Activated T-helper 17 cell treated with anti-CD3 and anti-CD28 coated beads, Interleukin-2, amount 50 U/mL, for 72 hours (primary cell): ENCODE measurements at regions not wholly inside any gene's neighbourhood (a gene's known extent, or its start where the extent isn't known, plus 50 kb on each side); places are given as distances from the start of the nearest gene placed in this dataset.
A peak's percentile ranks its signal among the peaks of the same experiment; 100 is the strongest.
"Not testable (repeated sequence)": the region's sequence is repeated elsewhere in the genome, so short reads cannot be mapped to it uniquely, and the experiment has no call there.

Experiments
- ATAC-seq: fragments of 150-1000 bp; cut with Tn5 transposase; replicated peaks from 2 replicates; pipeline ENCODE4 v1.10.0; 2021; ENCODE audit warnings: mild to moderate bottlenecking, moderate library complexity
- H3K27ac Mint-ChIP-seq: one replicate; pipeline ENCODE4 v1.8.0; 2022; ENCODE audit warnings: mixed read lengths
- H3K27me3 Mint-ChIP-seq: one replicate; pipeline ENCODE4 v1.8.0; 2022; ENCODE audit warnings: mixed read lengths
- H3K36me3 Mint-ChIP-seq: one replicate; pipeline ENCODE4 v1.8.0; 2022; ENCODE audit warnings: low read depth, mild to moderate bottlenecking, mixed read lengths
- H3K4me1 Mint-ChIP-seq: one replicate; pipeline ENCODE4 v1.8.0; 2022; ENCODE audit warnings: mixed read lengths
- H3K4me3 Mint-ChIP-seq: one replicate; pipeline ENCODE4 v1.8.0; 2022; ENCODE audit warnings: mild to moderate bottlenecking, mixed read lengths
- H3K9me3 Mint-ChIP-seq: one replicate; pipeline ENCODE4 v1.8.0; 2022; ENCODE audit warnings: mixed read lengths

DNA sequence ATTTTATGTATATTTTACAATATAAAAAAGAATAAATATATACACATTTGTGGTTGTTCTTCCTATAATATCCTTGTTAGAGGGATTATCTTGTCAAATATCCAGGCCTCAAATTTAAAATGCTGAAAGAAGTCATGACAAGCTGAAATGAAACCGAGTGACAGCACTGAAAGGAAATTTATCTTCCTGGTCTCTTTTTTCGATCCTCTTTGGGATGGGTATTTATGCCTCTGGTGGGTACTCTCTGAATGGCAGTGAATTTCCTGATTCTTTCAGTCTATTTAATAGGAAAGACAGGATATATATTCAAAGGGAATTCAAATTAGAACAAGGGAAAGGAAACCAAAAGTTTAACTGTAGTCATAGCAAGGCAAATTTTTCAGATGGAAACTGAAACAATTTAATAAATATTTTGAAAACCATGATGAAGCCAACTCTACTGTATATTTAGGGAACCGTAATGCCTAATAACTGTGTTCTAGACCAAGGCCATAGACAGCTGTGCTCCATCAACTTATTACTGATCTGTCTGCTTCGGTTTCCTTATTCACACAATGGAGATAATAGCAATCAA, 97.9 kb downstream of the DLEU7 start:
- Mint-ChIP-seq H3K36me3 (no peaks in the 10 kb centered on the region), H3K27ac (no peak overlapping the region), H3K4me3 (no peak overlapping the region), H3K4me1 (peaks cover 5% of the 10 kb centered on the region), H3K27me3 (no peaks in the 10 kb centered on the region), H3K9me3 (no peaks in the 10 kb centered on the region)
- no peak for ATAC-seq

DNA sequence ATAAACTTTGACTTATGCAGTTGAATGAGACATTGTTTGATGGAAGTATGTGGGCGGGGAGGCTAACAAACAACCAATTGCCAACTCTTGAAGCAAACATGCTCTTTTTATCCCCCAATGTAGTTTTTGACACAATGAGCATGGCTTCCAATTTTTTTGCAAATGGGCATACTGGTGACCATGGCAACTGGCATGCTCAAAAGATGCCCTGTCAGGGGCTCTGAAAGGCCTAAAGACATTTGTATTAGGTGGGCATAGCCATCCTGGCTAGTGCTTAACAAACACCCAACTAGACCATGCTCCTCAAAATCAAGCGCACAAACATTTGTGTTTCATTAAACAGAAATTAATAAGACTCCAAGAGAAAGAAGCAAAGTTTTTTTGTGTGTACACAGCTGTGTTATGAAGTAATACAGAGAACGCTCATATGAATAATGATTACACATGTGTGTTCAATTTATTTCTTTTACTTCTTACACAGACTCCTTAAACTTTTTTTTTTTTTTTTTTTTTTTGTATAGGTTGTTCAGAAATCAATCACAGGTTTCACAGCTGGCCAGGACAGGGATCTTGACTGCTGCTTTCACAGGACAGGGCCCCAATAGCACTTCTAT, 95.6 kb downstream of the DLEU7 start:
- H3K27ac Mint-ChIP-seq: no peak overlapping the region
- H3K4me3 Mint-ChIP-seq: no peak overlapping the region
- peaks cover 3% of the 10 kb centered on the region for H3K4me1 Mint-ChIP-seq
- ATAC-seq: no peak
- no peaks in the 10 kb centered on the region for H3K36me3 Mint-ChIP-seq
- H3K9me3 Mint-ChIP-seq: no peaks in the 10 kb centered on the region
- peaks cover 3% of the 10 kb centered on the region for H3K27me3 Mint-ChIP-seq

DNA sequence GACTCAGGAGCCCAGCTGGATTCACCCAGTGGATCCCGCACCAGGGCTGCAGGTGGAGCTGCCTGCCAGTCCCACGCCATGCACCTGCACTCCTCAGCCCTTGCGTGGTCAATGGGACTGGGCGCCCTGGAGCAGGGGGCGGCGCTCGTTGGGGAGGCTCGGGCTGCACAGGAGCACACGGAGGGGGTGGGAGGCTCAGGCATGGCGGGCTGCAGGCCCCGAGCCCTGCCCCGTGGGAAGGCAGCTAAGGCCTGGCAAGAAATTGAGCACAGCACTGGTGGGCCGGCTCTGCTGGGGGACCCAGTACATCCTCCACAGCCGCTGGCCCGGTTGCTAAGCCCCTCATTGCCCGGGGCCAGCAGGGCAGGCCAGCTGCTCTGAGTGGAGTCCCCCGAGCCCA, 90.3 kb downstream of the DLEU7 start:
- H3K36me3 Mint-ChIP-seq, H3K27me3 Mint-ChIP-seq, H3K27ac Mint-ChIP-seq, ATAC-seq, H3K9me3 Mint-ChIP-seq, H3K4me1 Mint-ChIP-seq, H3K4me3 Mint-ChIP-seq: not testable (repeated sequence)

DNA sequence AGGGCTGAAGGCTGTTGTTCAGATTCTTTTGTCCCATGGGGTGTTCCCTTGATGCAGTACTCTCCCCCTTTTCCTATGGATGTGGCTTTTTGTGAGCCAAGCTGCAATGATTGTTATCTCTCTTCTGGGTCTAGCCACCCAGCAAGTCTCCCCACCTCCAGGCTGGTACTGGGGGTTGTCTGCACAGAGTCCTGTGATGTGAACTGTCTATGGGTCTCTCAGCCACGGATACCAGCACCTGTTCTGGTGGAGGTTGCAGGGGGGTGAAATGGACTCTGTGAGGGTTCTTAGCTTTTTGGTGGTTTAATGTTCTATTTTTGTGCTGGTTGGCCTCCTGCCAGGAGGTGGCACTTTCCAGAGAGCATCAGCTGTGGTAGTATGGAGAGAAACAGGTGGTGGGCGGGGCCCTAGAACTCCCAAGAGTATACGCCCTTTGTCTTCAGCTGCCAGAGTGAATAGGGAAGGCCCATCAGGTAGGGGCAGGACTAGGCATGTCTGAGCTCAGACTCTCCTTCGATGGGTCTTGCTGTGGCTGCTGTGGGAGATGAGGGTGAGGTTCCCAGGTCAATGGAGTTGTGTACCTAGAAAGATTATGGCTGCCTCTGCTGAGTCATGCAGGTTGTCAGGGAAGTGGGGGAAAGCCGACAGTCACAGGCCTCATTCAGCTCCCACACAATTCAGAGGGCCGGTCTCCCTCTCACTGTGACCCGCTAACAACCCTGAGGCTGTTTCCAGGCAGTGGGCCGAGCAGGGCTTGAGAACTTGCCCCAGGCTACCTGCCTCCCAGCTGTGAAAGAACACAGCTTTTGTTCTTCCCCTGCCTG, 87.4 kb downstream of the DLEU7 start:
- H3K27me3 Mint-ChIP-seq, H3K4me1 Mint-ChIP-seq, H3K36me3 Mint-ChIP-seq, H3K9me3 Mint-ChIP-seq, H3K27ac Mint-ChIP-seq, H3K4me3 Mint-ChIP-seq, ATAC-seq: not testable (repeated sequence)

DNA sequence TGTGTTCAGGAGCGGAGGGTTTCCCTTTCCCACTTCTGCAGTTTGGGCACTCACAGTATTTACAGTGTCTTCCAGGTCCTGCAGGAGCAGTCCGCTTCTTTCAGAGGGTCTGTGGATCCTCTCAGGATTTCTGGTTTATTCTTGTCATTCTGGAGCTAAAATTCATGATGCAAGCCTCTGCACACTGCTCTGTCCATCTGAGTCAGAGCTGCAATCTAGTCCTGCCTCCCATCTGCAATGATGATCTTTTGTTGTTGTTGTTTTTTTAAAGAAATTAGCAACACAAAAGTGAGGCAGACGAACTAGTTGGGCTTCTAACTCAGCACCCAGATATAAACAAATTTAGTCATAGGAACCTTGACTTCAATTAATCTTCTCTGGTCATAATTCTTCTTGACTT, 86.5 kb downstream of the DLEU7 start:
- H3K4me1 Mint-ChIP-seq: peaks cover 11% of the 10 kb centered on the region
- H3K36me3 Mint-ChIP-seq: no peaks in the 10 kb centered on the region
- no peaks in the 10 kb centered on the region for H3K9me3 Mint-ChIP-seq
- ATAC-seq: no peak
- H3K27me3 Mint-ChIP-seq: no peaks in the 10 kb centered on the region
- H3K4me3 Mint-ChIP-seq: no peak overlapping the region
- no peak overlapping the region for H3K27ac Mint-ChIP-seq

DNA sequence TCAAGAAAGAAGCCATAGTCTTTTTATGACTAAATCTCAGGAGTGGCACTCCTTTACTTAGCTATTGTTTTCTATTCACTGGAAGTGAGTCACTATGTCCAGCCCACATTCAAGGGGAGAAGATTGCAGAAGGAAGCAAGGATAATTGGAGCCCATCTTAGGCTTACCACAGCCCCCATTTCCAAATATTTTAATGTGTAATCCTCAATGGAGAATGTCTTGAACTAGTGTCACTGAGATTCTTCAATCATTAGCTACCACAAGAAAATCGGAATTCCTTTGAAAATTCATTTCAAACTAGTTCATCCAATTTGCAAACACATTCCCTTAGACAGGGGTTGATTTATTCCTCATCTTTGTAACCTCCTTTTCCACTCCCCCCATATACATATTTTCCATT, 84.7 kb downstream of the DLEU7 start:
- no peak overlapping the region for H3K27ac Mint-ChIP-seq
- no peaks in the 10 kb centered on the region for H3K9me3 Mint-ChIP-seq
- H3K27me3 Mint-ChIP-seq: no peaks in the 10 kb centered on the region
- ATAC-seq: peak; percentile 32
- H3K36me3 Mint-ChIP-seq: no peaks in the 10 kb centered on the region
- H3K4me1 Mint-ChIP-seq: peaks cover 11% of the 10 kb centered on the region
- H3K4me3 Mint-ChIP-seq: no peak overlapping the region

DNA sequence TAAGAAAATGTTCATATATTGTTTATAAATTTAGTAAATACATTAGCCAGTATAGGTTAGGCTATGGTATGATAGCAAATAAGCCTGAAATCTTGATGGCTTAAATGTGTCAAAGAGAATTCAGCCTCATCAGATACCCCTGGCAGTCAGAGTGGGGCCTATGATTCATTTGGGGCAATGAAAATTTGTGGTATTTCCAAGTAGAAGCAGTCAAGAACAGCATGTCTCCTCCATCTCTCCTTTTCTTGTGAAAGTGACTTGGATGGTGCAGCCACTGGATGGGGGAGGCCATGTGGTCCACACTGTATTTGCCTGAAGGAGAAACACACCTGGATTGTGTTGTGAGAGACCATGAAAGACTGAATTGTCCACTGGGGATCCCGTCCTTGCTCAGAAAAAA, 82.7 kb downstream of the DLEU7 start:
- Mint-ChIP-seq H3K27ac (no peak overlapping the region), H3K4me3 (no peak overlapping the region), H3K27me3 (no peaks in the 10 kb centered on the region), H3K9me3 (no peaks in the 10 kb centered on the region), H3K36me3 (no peaks in the 10 kb centered on the region), H3K4me1 (peaks cover 10% of the 10 kb centered on the region)
- ATAC-seq: peak; percentile 63

DNA sequence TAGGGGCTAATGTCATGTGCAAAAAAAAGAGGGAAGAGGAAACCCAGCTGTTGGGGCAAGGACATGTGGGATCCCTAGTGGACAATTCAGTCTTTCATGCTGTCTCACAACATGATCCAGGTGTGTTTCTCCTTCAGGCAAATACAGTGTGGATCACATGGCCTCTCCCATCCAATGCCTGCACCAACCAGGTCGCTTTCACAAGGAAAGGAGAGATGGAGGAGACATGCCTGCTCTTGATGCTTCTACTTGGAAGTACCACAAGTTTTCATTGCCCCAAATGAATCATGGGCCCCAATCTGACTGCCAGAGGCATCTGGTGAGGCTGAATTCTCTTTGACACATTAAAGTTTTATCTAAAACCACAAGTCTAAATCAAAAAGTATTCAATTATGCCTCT, 82.1 kb downstream of the DLEU7 start:
- H3K4me1 Mint-ChIP-seq: peaks cover 5% of the 10 kb centered on the region
- H3K36me3 Mint-ChIP-seq: no peaks in the 10 kb centered on the region
- H3K4me3 Mint-ChIP-seq: no peak overlapping the region
- H3K27me3 Mint-ChIP-seq: no peaks in the 10 kb centered on the region
- no peak for ATAC-seq
- no peaks in the 10 kb centered on the region for H3K9me3 Mint-ChIP-seq
- H3K27ac Mint-ChIP-seq: no peak overlapping the region

DNA sequence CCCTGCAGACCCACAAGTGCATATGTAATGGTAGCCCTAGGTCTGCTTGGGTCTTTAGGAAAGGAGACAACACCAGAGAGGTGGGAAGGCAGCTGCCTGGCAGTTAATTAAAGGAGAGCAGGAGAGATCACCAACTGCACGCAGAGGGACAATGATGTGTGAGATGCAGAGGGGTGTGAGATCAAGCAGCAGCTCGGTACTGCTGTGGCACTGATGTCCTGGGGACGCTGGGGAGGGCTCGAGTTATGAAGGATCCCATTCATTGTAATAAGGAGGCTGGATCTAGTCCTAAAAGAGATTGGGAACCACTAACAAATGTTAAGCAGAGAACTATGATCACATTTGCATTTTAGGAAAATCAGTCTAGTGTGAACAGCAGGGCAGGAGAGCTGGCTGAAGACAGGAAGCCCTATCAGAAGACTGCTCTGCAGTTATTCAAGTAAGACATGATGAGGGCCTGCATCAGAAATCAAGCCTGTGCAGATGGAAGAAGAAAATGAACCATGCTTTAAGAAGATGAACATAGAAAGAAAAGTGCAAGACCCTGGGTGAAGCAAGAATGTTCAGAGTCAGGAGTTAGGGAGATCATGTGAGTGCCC, 80.4 kb downstream of the DLEU7 start:
- no peaks in the 10 kb centered on the region for H3K9me3 Mint-ChIP-seq
- peaks cover 5% of the 10 kb centered on the region for H3K4me1 Mint-ChIP-seq
- H3K27me3 Mint-ChIP-seq: no peaks in the 10 kb centered on the region
- H3K4me3 Mint-ChIP-seq: no peak overlapping the region
- H3K27ac Mint-ChIP-seq: no peak overlapping the region
- ATAC-seq: no peak
- no peaks in the 10 kb centered on the region for H3K36me3 Mint-ChIP-seq

DNA sequence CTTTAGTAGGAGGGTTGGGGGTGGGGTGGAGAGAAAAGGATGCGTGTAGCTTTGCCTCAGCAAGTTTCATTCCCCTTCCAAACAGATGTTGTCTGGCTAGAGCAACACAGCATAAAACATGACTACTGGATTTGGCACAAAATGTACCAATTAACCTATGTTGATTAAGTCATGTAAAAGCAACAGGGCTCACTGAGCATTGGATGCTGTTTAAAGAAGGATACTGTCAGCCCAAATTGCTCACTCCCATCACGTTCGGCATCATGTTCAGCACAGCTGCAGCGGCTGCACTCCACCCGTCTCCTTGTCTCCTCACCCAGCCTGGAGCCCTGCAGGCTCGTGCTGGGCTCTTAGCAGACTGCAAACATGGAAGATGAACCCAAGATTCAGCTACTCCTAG, 77.5 kb downstream of the DLEU7 start:
- no peak for ATAC-seq
- H3K36me3 Mint-ChIP-seq: no peaks in the 10 kb centered on the region
- no peaks in the 10 kb centered on the region for H3K9me3 Mint-ChIP-seq
- peaks cover 2% of the 10 kb centered on the region for H3K4me1 Mint-ChIP-seq
- no peaks in the 10 kb centered on the region for H3K27me3 Mint-ChIP-seq
- H3K4me3 Mint-ChIP-seq: no peak overlapping the region
- H3K27ac Mint-ChIP-seq: no peak overlapping the region

DNA sequence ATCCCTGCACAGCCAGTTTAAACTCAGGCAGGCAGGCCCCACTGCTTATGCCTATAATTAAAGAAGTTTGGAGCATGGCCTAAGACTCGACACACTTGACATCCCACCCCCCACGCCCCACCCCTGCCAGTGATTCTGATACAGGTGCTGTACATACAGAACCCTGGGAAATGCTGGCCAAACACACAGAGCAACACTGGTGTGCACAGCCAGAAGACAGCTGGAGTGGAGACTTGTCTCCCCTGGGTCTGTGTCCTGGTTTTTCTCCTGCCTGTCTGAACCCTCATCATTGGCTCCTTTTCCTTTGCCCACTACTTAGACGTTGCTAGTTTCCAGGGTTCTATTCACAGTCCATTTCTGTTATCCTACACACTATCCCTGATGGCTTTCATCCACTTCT, 76.8 kb downstream of the DLEU7 start:
- Mint-ChIP-seq H3K4me1 (no peaks in the 10 kb centered on the region), H3K27me3 (no peaks in the 10 kb centered on the region), H3K36me3 (no peaks in the 10 kb centered on the region), H3K4me3 (no peak overlapping the region), H3K27ac (no peak overlapping the region), H3K9me3 (no peaks in the 10 kb centered on the region)
- ATAC-seq: no peak

DNA sequence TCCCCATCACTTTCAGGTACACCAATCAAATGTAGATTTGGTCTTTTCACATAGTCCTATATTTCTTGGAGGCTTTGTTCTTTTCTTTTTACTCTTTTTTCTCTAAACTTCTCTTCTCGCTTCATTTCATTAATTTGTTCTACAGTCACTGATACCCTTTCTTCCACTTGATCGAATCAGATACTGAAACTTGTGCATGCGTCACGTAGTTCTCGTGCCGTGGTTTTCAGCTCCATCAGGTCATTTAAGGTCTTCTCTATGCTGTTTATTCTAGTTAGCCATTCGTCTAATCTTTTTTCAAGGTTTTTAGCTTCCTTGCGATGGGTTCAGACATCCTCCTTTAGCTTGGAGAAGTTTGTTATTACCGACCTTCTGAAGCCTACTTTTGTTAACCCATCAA, 70.6 kb downstream of the DLEU7 start:
- not testable (repeated sequence) for H3K9me3 Mint-ChIP-seq, H3K4me3 Mint-ChIP-seq, H3K4me1 Mint-ChIP-seq, H3K36me3 Mint-ChIP-seq, H3K27ac Mint-ChIP-seq, ATAC-seq
- H3K27me3 Mint-ChIP-seq: peaks cover 10% of the 10 kb centered on the region
